ENCODE measurements at regions not wholly inside any gene's neighbourhood (a gene's known extent, or its start where the extent isn't known, plus 50 kb on each side); places are given as distances from the start of the nearest gene placed in this dataset.
A peak's percentile ranks its signal among the peaks of the same experiment; 100 is the strongest.

DNA sequence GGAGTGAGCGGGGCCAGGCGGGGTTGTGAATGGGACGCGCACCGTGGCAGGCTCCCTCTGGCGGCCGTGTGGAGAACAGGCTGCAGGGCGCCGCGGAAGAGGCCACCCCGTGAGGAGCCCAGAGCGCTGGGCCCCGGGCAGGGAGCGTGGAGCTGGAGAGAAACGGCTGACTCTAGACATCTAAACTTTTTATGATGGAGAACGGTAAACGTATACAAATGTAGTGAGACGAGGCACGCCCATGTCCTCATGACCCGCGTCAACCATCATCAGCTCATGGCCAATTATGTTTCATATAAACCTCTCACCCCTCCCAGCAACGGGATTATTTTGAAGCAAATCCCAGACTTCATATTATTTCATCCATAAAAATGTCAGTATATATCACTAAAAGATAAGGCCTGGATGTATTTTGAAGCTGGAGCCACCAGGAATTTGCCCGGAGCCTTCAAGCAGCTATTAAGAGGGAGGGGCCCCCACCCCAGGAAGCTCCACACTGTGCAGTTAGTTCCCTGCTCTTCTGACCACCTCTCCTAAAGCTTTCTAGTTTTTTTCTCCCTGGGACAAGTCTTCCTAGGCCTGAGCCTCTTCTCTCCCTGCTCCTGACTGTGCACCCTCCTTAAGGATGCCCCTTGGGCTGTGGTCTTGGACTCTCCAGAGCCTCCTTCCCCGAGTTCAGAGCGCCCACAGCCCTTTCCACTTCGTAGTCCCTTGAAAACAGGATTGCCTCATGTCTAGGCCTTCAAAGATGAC lies 149.5 kb downstream of the SMAD6 start (continued):
- TF ChIP-seq CREB3L1 (IDR thresholded peaks at IDR 0.05; ENCODE audit: borderline replicate concordance, low read depth) (peak; percentile 61), SMAD1 (IDR thresholded peaks at IDR 0.05; ENCODE audit: low read depth, low read length, partially characterized antibody) (no peak), HNRNPL (IDR thresholded peaks at IDR 0.05; ENCODE audit: low read depth, low read length) (no peak), TAF1 (IDR thresholded peaks at IDR 0.05; ENCODE audit: control insufficient read depth, extremely low read depth, insufficient read depth, low read length, severe bottlenecking) (no peak), ZC3H8 (IDR thresholded peaks at IDR 0.05) (no peak)

GRCh38 chr15:66852064-66852905 lies 150.2 kb downstream of the SMAD6 start:
- Histone ChIP-seq H3K27ac (ENCODE audit: extremely low read depth, low read depth, low read length) (no peak overlapping the region), H3K9ac (ENCODE audit: insufficient read depth in 1 of 2, low read depth in 2 of 2, low read length in 2 of 2) (no peak overlapping the region), H2AFZ (ENCODE audit: low read depth, low read length) (peak overlapping the region; percentile 86), H3K4me2 (ENCODE audit: insufficient read depth, low read length) (no peak overlapping the region), H3K9me3 (replicated peaks; ENCODE audit: control insufficient read depth, insufficient read depth, low read depth, low read length) (no peaks in the 10 kb centered on the region), H4K20me1 (replicated peaks; ENCODE audit: control insufficient read depth, insufficient read depth, low read length) (no peaks in the 10 kb centered on the region), H3K27me3 (ENCODE audit: control insufficient read depth in 2 of 2, insufficient read depth in 2 of 2, low read length in 2 of 2) (no peaks in the 10 kb centered on the region), H3K4me1 (replicated peaks in 1 of 2; ENCODE audit: control insufficient read depth in 2 of 2, insufficient read depth in 2 of 2, low read length in 2 of 2) (peaks cover 24 to 40% of the 10 kb centered on the region in 2 experiments; a peak in 4 of 5 replicates), H3K36me3 (ENCODE audit: control insufficient read depth, insufficient read depth, low read length) (no peaks in the 10 kb centered on the region), H3K4me3 (no peak overlapping the region), H3K79me2 (ENCODE audit: control insufficient read depth, insufficient read depth, low read length) (no peaks in the 10 kb centered on the region), H3K9me1 (ENCODE audit: control insufficient read depth, insufficient read depth, low read length) (no peaks in the 10 kb centered on the region)
- ChIA-PET POLR2A (interaction anchor here (0.7 to 2.3 kb wide), 7 partner anchors 10 to 270 kb away, joined by 3 to 6 read pairs (median 3); no protein-coding TSS in a partner anchor), CTCF (ENCODE audit: low intra/inter-chr PET ratio) (interaction anchor here (1.7 to 6.1 kb wide), 3 partner anchors 52 to 77 kb away, joined by 10 to 37 read pairs (median 15); no protein-coding TSS in a partner anchor)
- in situ Hi-C loops (cut with MboI) (loop anchor here (10.0 kb wide), 1 partner anchor 257 kb away; no protein-coding TSS in a partner anchor), intact Hi-C loops (cut with micrococcal nuclease) (loop anchor here (5.0 to 10.0 kb wide), 6 partner anchors 50 to 357 kb away; partner anchors contain the start of gene SNAPC5)
- no peak for DNase-seq (ENCODE audit: extremely low read depth in 1 of 4, low spot score in 3 of 4)
- FAIRE-seq: no peak
- 75% methylated on average over 19 of the region's 25 CpGs for WGBS (ENCODE audit: insufficient coverage, low coverage, missing lambda C conversion rate)
- ATAC-seq: no peak
- no TSS peak for BruUV-seq (replicated peaks)
- TF ChIP-seq E2F4 (CRISPR knock-in tag; IDR thresholded peaks at IDR 0.05; ENCODE audit: low read depth): no peak
- no peak for TF ChIP-seq FUS (optimal IDR thresholded peaks at IDR 0.05; ENCODE audit: low read depth, low read length)
- no peak for TF ChIP-seq E2F6 (IDR thresholded peaks at IDR 0.05; ENCODE audit: borderline replicate concordance in 1 of 2, extremely low read depth in 1 of 2, insufficient read depth in 1 of 2, insufficient read length in 1 of 2, low read depth in 1 of 2, low read length in 1 of 2, poor library complexity in 1 of 2, severe bottlenecking in 1 of 2)
- TF ChIP-seq MAFG (tag; conservative IDR thresholded peaks at IDR 0.05): no peak
- TF ChIP-seq ZFP36 (IDR thresholded peaks at IDR 0.05; ENCODE audit: low read depth, low read length, partially characterized antibody): peak; percentile 93
- TF ChIP-seq ZBED1 (IDR thresholded peaks at IDR 0.05): no peak
- no peak for TF ChIP-seq EZH2 (IDR thresholded peaks at IDR 0.05; ENCODE audit: borderline replicate concordance, low read depth, low read length)
